ENCODE measurements at regions not wholly inside any gene's neighbourhood (a gene's known extent, or its start where the extent isn't known, plus 50 kb on each side); places are given as distances from the start of the nearest gene placed in this dataset.

GRCh38 chr14:34931206-34931605, 51.6 kb upstream of the SRP54 start:
- TF ChIP-seq CTCF (IDR thresholded peaks at IDR 0.05; ENCODE audit: low read depth, low read length, missing input control) (no peak), TAF1 (conservative IDR thresholded peaks at IDR 0.05) (no peak), RAD21 (IDR thresholded peaks at IDR 0.05) (no peak), ZBTB33 (IDR thresholded peaks at IDR 0.05) (no peak), SP1 (IDR thresholded peaks at IDR 0.05) (no peak)
